ENCODE measurements at regions not wholly inside any gene's neighbourhood (a gene's known extent, or its start where the extent isn't known, plus 50 kb on each side); places are given as distances from the start of the nearest gene placed in this dataset.

GRCh38 chr7:121753944-121754343 lies 119.0 kb upstream of the PTPRZ1 start:
- TF ChIP-seq CTCF (conservative IDR thresholded peaks at IDR 0.05; ENCODE audit: low read length) (no peak), EZH2phosphoT487 (IDR thresholded peaks at IDR 0.05; ENCODE audit: borderline replicate concordance) (no peak)

Measured in Loucy (cell line).